ENCODE measurements at regions not wholly inside any gene's neighbourhood (a gene's known extent, or its start where the extent isn't known, plus 50 kb on each side); places are given as distances from the start of the nearest gene placed in this dataset.
"Not testable (repeated sequence)": the region's sequence is repeated elsewhere in the genome, so short reads cannot be mapped to it uniquely, and the experiment has no call there.

DNA sequence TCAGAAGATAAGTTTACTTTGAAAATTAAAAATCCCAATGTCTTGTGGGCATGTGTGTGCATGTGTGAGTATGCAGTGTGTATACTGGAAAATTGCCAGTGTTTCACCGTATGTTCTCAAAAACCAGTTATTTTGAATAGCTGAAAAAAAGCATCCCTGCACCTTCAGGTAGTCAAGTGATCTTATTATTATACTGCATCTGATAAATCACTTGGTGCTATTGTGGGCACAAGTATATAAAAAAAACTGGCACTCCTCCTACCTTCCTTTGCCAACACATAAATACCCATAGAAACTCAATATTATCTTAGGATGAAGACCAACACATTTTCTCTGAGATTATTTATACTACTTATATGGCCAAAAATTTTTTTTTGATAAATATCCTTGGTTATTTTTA, 91.5 kb upstream of the MAP9 start:
- no peak overlapping the region for H3K4me3 ChIP-seq (ENCODE audit: low read depth, low read length)
- H3K27me3 ChIP-seq (ENCODE audit: control insufficient read depth, insufficient read depth, low read length), result no peaks in the 10 kb centered on the region
- no peak for FAIRE-seq
- no peaks in the 10 kb centered on the region for H3K36me3 ChIP-seq (ENCODE audit: control insufficient read depth, insufficient read depth, low read length)
- TF ChIP-seq, protein P1, sequence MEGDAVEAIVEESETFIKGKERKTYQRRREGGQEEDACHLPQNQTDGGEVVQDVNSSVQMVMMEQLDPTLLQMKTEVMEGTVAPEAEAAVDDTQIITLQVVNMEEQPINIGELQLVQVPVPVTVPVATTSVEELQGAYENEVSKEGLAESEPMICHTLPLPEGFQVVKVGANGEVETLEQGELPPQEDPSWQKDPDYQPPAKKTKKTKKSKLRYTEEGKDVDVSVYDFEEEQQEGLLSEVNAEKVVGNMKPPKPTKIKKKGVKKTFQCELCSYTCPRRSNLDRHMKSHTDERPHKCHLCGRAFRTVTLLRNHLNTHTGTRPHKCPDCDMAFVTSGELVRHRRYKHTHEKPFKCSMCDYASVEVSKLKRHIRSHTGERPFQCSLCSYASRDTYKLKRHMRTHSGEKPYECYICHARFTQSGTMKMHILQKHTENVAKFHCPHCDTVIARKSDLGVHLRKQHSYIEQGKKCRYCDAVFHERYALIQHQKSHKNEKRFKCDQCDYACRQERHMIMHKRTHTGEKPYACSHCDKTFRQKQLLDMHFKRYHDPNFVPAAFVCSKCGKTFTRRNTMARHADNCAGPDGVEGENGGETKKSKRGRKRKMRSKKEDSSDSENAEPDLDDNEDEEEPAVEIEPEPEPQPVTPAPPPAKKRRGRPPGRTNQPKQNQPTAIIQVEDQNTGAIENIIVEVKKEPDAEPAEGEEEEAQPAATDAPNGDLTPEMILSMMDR (IDR thresholded peaks at IDR 0.05; ENCODE audit: insufficient read depth, low read length, severe bottlenecking), result no peak
- peak; percentile 65 for DNase-seq (ENCODE audit: low read depth)

DNA sequence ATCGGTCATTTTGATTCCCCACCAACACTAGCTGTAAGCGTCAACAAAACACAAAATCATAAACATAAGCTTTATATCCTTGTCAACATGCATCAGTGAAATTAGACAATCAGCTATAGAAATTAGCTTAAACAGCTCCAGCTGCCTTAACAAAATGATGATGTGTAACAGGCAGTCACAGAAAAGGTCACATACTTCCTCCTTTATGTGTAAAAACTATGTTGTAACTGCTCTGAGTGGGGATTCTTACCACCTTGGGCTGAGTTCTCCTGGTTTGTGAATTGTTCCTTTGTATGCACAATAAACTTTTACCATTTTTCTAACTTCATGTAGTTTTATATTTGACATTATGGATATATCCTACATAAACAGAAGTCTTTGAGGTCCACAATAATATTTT, 73.9 kb upstream of the MAP9 start:
- Histone ChIP-seq H3K36me3 (ENCODE audit: control insufficient read depth, insufficient read depth, low read length) (no peaks in the 10 kb centered on the region), H3K4me3 (ENCODE audit: low read depth, low read length) (no peak overlapping the region), H3K27me3 (ENCODE audit: control insufficient read depth, insufficient read depth, low read length) (no peaks in the 10 kb centered on the region)
- DNase-seq (ENCODE audit: low read depth) (no peak), FAIRE-seq (no peak)
- TF ChIP-seq, protein P1 (IDR thresholded peaks at IDR 0.05; ENCODE audit: insufficient read depth, low read length, severe bottlenecking), result no peak

DNA sequence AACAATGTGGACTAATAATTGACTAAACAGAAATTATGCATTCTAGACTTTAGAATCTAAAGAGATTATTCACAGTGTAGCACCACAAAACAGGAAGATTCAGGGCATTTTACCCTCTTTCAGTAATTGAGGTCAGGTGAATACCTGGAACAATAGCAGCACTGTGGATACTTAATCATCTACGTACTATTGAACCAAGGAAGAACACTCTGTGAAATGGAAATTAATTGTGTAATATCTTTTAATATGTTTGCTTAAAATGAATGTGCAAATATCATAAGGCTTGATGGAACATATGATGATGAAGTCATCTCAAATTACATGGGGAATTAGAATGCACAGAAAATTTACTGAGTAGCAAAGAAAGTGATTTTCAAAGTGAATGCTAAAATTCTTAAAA, 68.5 kb upstream of the MAP9 start:
- Histone ChIP-seq H3K27me3 (ENCODE audit: control insufficient read depth, insufficient read depth, low read length) (no peaks in the 10 kb centered on the region), H3K36me3 (ENCODE audit: control insufficient read depth, insufficient read depth, low read length) (no peaks in the 10 kb centered on the region), H3K4me3 (ENCODE audit: low read depth, low read length) (no peak overlapping the region)
- FAIRE-seq, result no peak
- DNase-seq (ENCODE audit: low read depth), result peak; percentile 41
- TF ChIP-seq, protein P1 (IDR thresholded peaks at IDR 0.05; ENCODE audit: insufficient read depth, low read length, severe bottlenecking), result no peak

DNA sequence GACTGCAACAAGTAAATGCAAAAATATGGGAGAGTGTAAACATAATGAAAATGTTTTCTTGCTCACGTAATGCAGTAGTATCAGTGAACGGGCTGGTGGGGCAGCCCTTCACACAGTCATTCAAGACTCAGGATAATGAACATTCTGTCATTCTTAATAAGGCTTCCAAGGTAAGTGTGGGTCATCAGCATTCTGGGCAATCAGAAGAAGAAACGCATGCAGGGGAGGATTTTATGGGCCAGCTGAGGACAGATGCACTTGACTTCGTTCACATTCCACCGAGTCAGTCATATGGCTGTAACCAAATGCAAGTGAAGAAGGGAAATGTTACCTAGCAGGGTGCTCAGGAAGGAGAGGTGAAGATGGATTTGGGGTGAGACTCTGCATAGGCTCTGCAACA, 68.0 kb upstream of the MAP9 start:
- Histone ChIP-seq H3K4me3 (ENCODE audit: low read depth, low read length) (no peak overlapping the region), H3K36me3 (ENCODE audit: control insufficient read depth, insufficient read depth, low read length) (no peaks in the 10 kb centered on the region), H3K27me3 (ENCODE audit: control insufficient read depth, insufficient read depth, low read length) (no peaks in the 10 kb centered on the region)
- no peak for DNase-seq (ENCODE audit: low read depth)
- no peak for FAIRE-seq
- TF ChIP-seq, protein P1 (IDR thresholded peaks at IDR 0.05; ENCODE audit: insufficient read depth, low read length, severe bottlenecking), result no peak

DNA sequence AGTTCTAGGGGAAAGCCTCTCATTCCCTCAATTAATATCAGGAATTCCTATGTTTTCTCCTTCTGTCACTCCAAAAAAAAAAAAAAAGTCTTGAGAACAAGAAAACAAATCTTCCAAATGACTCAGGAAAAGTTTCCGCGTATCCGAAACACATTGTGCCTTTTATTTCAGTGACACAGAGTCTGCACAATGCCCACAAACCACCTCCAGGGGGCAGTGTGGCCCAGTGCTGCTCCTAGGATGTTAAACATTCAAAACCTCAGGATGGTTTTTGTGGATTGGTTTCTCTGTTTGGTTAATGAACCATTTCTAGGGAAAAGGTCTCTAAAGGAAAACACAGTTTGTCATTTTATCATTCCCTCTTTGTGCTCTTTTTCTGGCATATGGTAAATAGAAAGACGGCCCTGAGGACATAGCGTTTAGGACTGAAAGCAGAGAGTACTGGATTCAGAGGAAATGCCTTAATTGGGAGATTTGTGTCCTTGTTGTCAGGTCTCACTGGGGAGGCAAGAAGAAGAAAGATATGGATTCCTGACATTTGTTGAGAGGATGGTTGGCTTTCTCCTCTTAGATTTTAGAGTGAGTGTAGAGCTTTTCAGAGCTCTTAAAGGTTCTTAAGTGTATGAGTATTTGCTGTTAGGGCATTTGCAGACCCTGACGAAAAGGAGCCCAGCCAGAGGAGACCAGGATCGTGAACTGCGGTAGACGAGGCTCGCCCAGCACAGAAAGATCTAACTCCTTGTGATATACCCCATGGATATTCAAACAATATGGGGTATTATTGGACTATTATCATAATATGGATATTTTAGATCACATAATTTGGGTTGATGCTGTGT, 65.7 kb upstream of the MAP9 start:
- Histone ChIP-seq H3K36me3 (ENCODE audit: control insufficient read depth, insufficient read depth, low read length) (no peaks in the 10 kb centered on the region), H3K4me3 (ENCODE audit: low read depth, low read length) (no peak overlapping the region), H3K27me3 (ENCODE audit: control insufficient read depth, insufficient read depth, low read length) (no peaks in the 10 kb centered on the region)
- DNase-seq (ENCODE audit: low read depth), result peak; percentile 64
- no peak for FAIRE-seq
- TF ChIP-seq, protein P1 (IDR thresholded peaks at IDR 0.05; ENCODE audit: insufficient read depth, low read length, severe bottlenecking), result peak; percentile 85

DNA sequence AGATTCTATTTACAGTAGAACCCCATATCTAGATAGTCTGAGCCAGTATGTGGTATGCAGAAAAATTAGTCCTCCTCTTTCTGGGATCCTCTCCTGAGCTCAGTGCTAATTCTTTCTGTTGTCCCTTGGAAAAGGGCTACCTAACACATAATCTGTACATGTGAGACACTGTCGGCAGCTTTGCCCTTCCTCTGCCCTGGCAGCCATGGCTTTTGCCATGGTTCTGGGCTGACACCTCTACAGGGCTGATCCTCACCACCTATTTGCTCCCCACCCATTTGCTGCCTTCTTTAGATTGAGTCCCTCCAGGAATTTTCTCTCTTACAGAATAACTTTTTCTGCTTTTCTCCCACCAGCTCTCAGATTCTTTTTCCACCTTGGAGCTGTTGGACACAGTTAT, 64.7 kb upstream of the MAP9 start:
- DNase-seq (ENCODE audit: low read depth), result no peak
- Histone ChIP-seq H3K4me3 (ENCODE audit: low read depth, low read length) (no peak overlapping the region), H3K36me3 (ENCODE audit: control insufficient read depth, insufficient read depth, low read length) (no peaks in the 10 kb centered on the region), H3K27me3 (ENCODE audit: control insufficient read depth, insufficient read depth, low read length) (no peaks in the 10 kb centered on the region)
- TF ChIP-seq, protein P1 (IDR thresholded peaks at IDR 0.05; ENCODE audit: insufficient read depth, low read length, severe bottlenecking), result no peak
- no peak for FAIRE-seq

DNA sequence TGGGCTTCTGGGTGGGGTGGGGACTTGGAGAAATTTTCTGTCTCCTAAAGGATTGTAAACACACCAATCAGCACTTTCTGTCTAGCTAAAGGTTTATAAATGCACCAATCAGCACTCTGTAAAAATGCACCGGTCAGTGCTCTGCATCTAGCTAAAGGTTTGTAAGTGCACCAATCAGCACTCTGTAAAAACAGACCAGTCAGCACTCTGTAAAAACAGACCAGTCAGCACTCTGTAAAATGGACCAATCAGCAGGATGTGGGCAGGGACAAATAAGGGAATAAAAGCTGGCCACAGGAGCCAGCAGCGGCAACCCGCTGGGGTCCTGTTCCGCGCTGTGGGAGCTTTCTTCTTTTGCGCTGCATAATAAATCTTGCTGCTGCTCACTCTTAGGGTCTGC, 63.0 kb upstream of the MAP9 start:
- not testable (repeated sequence) for H3K27me3 ChIP-seq (ENCODE audit: control insufficient read depth, insufficient read depth, low read length); FAIRE-seq; H3K4me3 ChIP-seq (ENCODE audit: low read depth, low read length); H3K36me3 ChIP-seq (ENCODE audit: control insufficient read depth, insufficient read depth, low read length); DNase-seq (ENCODE audit: low read depth)
